Keratinocyte (primary cell): ENCODE measurements at regions not wholly inside any gene's neighbourhood (a gene's known extent, or its start where the extent isn't known, plus 50 kb on each side); places are given as distances from the start of the nearest gene placed in this dataset.

ENCODE experiments used
- CTCF ChIP-seq, 3 experiments: IDR thresholded peaks in 1 of 3; conservative IDR thresholded peaks in 1 of 3; optimal IDR thresholded peaks in 1 of 3; 2 replicates in 2 of 3; 3 replicates in 1 of 3; pipeline versions ENCODE3 to v1.5.1; 2011; ENCODE audit warnings: low read length in 3 of 3, mild to moderate bottlenecking in 3 of 3, moderate library complexity in 2 of 3, control low read depth in 1 of 3, inconsistent platforms in 1 of 3; ENCODE audit not compliant: insufficient read depth in 2 of 3; ENCODE audit errors: extremely low read depth in 1 of 3
- EZH2 ChIP-seq: IDR thresholded peaks from one replicate; pipeline ENCODE4 v1.6.1; 2012; ENCODE audit warnings: inconsistent platforms, mild to moderate bottlenecking, low read length, moderate library complexity

DNA sequence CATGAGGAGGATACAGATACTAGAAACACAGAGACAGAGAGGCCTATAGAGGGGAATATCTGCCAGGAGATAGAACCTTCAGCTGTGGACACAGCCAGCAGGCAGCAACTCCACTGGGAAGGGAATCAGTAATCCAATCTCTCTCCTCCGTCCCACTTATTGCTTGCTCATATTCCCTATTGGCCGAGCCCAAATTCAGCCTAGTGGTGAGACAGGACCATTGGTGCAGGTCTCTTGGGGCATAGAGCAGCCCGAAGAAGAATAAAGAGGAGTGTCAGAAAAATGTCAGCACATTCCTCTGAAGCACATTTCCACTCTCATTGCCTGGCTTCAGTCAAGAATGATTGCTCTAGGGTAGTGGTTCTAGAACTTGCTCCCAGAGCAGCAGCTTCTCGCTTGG, 1091.5 kb upstream of the GYPC start:
- TF ChIP-seq CTCF (optimal IDR thresholded peaks at IDR 0.05 in 1 of 3, IDR thresholded peaks at IDR 0.05 in 1 of 3, conservative IDR thresholded peaks at IDR 0.05 in 1 of 3; ENCODE audit: extremely low read depth in 1 of 3, insufficient read depth in 2 of 3, low read length in 3 of 3) (no peak), EZH2 (no peak)
